ENCODE measurements at regions not wholly inside any gene's neighbourhood (a gene's known extent, or its start where the extent isn't known, plus 50 kb on each side); places are given as distances from the start of the nearest gene placed in this dataset.

DNA sequence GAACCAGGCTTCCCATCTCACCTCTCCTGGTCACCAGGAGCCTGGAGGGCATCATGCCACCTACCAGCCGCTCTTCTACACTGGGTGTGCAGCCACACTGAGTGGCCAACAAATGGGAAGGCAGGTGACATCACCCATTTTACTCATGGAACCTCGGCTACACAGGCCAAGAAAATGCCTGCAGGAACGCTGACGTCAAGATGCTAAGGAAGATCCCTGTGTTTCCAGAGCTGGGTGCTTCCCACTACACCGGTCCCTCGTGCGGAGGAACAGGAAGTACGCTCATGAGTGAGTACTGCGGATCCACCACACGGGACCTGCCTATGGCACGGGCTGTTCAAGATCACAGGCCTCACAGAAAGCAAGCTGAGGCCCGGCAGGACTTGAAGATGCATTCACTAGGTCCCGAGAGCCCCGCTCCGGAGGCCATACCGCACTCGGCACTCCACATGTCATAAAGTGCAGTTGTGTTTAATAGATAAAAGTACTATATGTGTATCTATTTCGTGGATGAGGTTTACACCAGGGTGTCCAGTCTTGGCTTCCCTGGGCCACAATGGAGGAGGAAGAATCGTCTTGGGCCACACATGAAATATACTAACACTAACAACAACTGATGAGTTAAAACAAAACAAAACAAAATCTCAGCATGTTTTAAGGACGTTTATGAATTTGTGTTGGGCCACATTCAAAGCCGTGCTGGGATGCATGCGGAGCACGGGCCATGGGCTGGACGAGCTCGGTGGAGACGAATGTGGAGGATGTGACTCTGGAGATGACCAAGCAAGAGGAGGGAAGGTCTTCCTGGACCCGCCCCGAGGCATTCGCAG lies 257.9 kb downstream of the THBS2 start:
- TF ChIP-seq CTCF (IDR thresholded peaks at IDR 0.05) (no peak), FOSL2 (IDR thresholded peaks at IDR 0.05) (no peak), FOSL2 (CRISPR knock-in tag; IDR thresholded peaks at IDR 0.05) (no peak), HDAC2 (IDR thresholded peaks at IDR 0.05) (no peak), RFX5 (IDR thresholded peaks at IDR 0.05) (no peak), POLR2A (IDR thresholded peaks at IDR 0.05; ENCODE audit: low read length) (no peak), PHF8 (IDR thresholded peaks at IDR 0.05; ENCODE audit: borderline replicate concordance, low read depth) (no peak), NR3C1 (IDR thresholded peaks at IDR 0.05) (no peak)
- TF ChIP-seq, protein P1, sequence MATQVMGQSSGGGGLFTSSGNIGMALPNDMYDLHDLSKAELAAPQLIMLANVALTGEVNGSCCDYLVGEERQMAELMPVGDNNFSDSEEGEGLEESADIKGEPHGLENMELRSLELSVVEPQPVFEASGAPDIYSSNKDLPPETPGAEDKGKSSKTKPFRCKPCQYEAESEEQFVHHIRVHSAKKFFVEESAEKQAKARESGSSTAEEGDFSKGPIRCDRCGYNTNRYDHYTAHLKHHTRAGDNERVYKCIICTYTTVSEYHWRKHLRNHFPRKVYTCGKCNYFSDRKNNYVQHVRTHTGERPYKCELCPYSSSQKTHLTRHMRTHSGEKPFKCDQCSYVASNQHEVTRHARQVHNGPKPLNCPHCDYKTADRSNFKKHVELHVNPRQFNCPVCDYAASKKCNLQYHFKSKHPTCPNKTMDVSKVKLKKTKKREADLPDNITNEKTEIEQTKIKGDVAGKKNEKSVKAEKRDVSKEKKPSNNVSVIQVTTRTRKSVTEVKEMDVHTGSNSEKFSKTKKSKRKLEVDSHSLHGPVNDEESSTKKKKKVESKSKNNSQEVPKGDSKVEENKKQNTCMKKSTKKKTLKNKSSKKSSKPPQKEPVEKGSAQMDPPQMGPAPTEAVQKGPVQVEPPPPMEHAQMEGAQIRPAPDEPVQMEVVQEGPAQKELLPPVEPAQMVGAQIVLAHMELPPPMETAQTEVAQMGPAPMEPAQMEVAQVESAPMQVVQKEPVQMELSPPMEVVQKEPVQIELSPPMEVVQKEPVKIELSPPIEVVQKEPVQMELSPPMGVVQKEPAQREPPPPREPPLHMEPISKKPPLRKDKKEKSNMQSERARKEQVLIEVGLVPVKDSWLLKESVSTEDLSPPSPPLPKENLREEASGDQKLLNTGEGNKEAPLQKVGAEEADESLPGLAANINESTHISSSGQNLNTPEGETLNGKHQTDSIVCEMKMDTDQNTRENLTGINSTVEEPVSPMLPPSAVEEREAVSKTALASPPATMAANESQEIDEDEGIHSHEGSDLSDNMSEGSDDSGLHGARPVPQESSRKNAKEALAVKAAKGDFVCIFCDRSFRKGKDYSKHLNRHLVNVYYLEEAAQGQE (IDR thresholded peaks at IDR 0.05) = no peak
- TF ChIP-seq, protein P2, sequence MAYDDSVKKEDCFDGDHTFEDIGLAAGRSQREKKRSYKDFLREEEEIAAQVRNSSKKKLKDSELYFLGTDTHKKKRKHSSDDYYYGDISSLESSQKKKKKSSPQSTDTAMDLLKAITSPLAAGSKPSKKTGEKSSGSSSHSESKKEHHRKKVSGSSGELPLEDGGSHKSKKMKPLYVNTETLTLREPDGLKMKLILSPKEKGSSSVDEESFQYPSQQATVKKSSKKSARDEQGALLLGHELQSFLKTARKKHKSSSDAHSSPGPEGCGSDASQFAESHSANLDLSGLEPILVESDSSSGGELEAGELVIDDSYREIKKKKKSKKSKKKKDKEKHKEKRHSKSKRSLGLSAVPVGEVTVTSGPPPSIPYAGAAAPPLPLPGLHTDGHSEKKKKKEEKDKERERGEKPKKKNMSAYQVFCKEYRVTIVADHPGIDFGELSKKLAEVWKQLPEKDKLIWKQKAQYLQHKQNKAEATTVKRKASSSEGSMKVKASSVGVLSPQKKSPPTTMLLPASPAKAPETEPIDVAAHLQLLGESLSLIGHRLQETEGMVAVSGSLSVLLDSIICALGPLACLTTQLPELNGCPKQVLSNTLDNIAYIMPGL (CRISPR knock-in tag; IDR thresholded peaks at IDR 0.05; ENCODE audit: borderline replicate concordance) = no peak
- TF ChIP-seq, protein P3, sequence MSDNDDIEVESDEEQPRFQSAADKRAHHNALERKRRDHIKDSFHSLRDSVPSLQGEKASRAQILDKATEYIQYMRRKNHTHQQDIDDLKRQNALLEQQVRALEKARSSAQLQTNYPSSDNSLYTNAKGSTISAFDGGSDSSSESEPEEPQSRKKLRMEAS (IDR thresholded peaks at IDR 0.05) = no peak

Data from A549 (cell line).